ENCODE measurements at regions not wholly inside any gene's neighbourhood (a gene's known extent, or its start where the extent isn't known, plus 50 kb on each side); places are given as distances from the start of the nearest gene placed in this dataset.

DNA sequence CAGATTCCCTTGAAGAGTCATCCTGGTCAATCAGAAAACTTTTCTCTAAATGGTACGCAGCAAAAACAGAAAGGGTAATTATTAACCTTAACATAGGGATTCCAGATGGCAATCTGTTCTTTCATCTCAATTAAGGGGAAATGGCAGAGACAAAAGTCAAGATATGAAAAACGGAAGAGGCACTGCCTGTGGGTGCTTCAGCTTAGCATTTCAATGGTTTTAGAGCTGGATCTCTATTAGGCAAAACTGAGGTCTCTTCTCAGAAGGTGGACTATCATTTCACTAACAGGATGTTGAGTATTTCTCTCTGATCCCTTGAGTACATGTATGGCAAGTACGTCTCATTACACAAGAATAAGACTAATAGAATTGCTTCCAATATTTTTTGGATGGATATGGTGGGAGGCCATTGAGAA is 296.9 kb downstream of the HIVEP2 start:
- Histone ChIP-seq H3K27ac (no peak overlapping the region), H3K4me2 (peak overlapping the region; percentile 38; the same call in 2 of the 3 replicates), H3K4me3 (no peak overlapping the region), H3K4me1 (0 out of 3 replicates have a peak, but pooled peaks cover 3% of the 10 kb centered on the region), H3K9me3 (no peaks in the 10 kb centered on the region)
- 8% methylated on average over 3 of the region's 3 CpGs for WGBS (ENCODE audit: missing lambda C conversion rate)
- TF ChIP-seq MYC (IDR thresholded peaks at IDR 0.05; ENCODE audit: borderline replicate concordance, low read length) (no peak), EHF (CRISPR knock-in tag; IDR thresholded peaks at IDR 0.05) (no peak), RARB (CRISPR knock-in tag; IDR thresholded peaks at IDR 0.05) (no peak), NFE2L2 (conservative IDR thresholded peaks at IDR 0.05; ENCODE audit: low read length) (no peak), HOXB5 (CRISPR knock-in tag; IDR thresholded peaks at IDR 0.05) (no peak), SREBF2 (IDR thresholded peaks at IDR 0.05) (no peak), EHMT2 (IDR thresholded peaks at IDR 0.05; ENCODE audit: low read depth) (no peak), BHLHE40 (IDR thresholded peaks at IDR 0.05; ENCODE audit: low read depth, low read length) (no peak), RCOR1 (IDR thresholded peaks at IDR 0.05; ENCODE audit: low read depth, low read length) (no peak), GATA3 (IDR thresholded peaks at IDR 0.05; ENCODE audit: borderline replicate concordance) (no peak), HOXB13 (CRISPR knock-in tag; IDR thresholded peaks at IDR 0.05; ENCODE audit: low read depth) (no peak), ELK1 (IDR thresholded peaks at IDR 0.05; ENCODE audit: low read depth, low read length) (no peak), RAD21 (conservative IDR thresholded peaks at IDR 0.05 in 1 of 2, IDR thresholded peaks at IDR 0.05 in 1 of 2) (no peak), FOSL2 (IDR thresholded peaks at IDR 0.05) (no peak), FOSL2 (CRISPR knock-in tag; IDR thresholded peaks at IDR 0.05) (no peak), E2F6 (IDR thresholded peaks at IDR 0.05; ENCODE audit: borderline replicate concordance, low read depth) (no peak), CHD4 (IDR thresholded peaks at IDR 0.05; ENCODE audit: borderline replicate concordance) (no peak)
- CTCF ChIA-PET: no interaction called here
- no peak for FAIRE-seq
- ATAC-seq: no peak
- POLR2A ChIA-PET: no interaction called here
- no peak for DNase-seq (ENCODE audit: low read depth in 1 of 2, low spot score in 1 of 2)

DNA sequence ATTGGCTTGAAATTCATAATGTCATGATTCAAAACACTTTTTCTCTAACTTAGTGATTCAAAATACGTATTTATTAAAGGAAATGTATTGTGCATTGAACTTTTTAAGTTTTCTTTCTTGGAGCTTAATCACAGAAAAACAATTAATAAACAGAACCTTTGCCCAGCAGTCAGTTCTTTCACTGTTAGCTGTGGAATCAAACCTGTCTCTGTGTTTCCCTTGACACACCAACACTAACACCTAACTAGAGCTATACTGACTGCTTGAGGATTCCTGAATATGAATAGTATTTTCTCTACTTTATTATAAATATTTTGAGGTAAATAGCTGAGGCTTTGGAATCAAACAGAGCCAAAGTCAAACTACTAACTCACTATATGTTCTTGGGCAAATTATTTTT is 296.4 kb downstream of the HIVEP2 start:
- WGBS (ENCODE audit: missing lambda C conversion rate): 28% methylated on average over 1 of the region's 1 CpG
- FAIRE-seq (no peak), DNase-seq (ENCODE audit: low read depth in 1 of 2, low spot score in 1 of 2) (no peak), ATAC-seq (no peak)
- Histone ChIP-seq H3K27ac (no peak overlapping the region), H3K4me2 (no peak overlapping the region), H3K4me3 (no peak overlapping the region), H3K4me1 (0 out of 3 replicates have a peak, but pooled peaks cover 3% of the 10 kb centered on the region), H3K9me3 (no peaks in the 10 kb centered on the region)
- ChIA-PET CTCF (no interaction called here), POLR2A (no interaction called here)
- TF ChIP-seq CHD4 (IDR thresholded peaks at IDR 0.05; ENCODE audit: borderline replicate concordance) (no peak), CEBPB (IDR thresholded peaks at IDR 0.05) (no peak), POLR2A (IDR thresholded peaks at IDR 0.05; ENCODE audit: low read length) (no peak), FOSL2 (IDR thresholded peaks at IDR 0.05) (no peak), FOSL2 (CRISPR knock-in tag; IDR thresholded peaks at IDR 0.05) (no peak), POLR2AphosphoS2 (conservative IDR thresholded peaks at IDR 0.05; ENCODE audit: low read length) (no peak), EHMT2 (IDR thresholded peaks at IDR 0.05; ENCODE audit: low read depth) (no peak), HEYL (CRISPR knock-in tag; IDR thresholded peaks at IDR 0.05) (no peak), TFCP2L1 (CRISPR knock-in tag; IDR thresholded peaks at IDR 0.05) (no peak), USF2 (IDR thresholded peaks at IDR 0.05) (no peak), ELK1 (IDR thresholded peaks at IDR 0.05; ENCODE audit: low read depth, low read length) (no peak), RFX5 (IDR thresholded peaks at IDR 0.05) (no peak), JUNB (IDR thresholded peaks at IDR 0.05) (no peak), ZSCAN20 (CRISPR knock-in tag; IDR thresholded peaks at IDR 0.05) (no peak), HOXA7 (CRISPR knock-in tag; IDR thresholded peaks at IDR 0.05) (no peak), RCOR1 (IDR thresholded peaks at IDR 0.05; ENCODE audit: low read depth, low read length) (no peak)
- TF ChIP-seq, protein P1, sequence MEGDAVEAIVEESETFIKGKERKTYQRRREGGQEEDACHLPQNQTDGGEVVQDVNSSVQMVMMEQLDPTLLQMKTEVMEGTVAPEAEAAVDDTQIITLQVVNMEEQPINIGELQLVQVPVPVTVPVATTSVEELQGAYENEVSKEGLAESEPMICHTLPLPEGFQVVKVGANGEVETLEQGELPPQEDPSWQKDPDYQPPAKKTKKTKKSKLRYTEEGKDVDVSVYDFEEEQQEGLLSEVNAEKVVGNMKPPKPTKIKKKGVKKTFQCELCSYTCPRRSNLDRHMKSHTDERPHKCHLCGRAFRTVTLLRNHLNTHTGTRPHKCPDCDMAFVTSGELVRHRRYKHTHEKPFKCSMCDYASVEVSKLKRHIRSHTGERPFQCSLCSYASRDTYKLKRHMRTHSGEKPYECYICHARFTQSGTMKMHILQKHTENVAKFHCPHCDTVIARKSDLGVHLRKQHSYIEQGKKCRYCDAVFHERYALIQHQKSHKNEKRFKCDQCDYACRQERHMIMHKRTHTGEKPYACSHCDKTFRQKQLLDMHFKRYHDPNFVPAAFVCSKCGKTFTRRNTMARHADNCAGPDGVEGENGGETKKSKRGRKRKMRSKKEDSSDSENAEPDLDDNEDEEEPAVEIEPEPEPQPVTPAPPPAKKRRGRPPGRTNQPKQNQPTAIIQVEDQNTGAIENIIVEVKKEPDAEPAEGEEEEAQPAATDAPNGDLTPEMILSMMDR (IDR thresholded peaks at IDR 0.05): no peak
- TF ChIP-seq, protein P2, sequence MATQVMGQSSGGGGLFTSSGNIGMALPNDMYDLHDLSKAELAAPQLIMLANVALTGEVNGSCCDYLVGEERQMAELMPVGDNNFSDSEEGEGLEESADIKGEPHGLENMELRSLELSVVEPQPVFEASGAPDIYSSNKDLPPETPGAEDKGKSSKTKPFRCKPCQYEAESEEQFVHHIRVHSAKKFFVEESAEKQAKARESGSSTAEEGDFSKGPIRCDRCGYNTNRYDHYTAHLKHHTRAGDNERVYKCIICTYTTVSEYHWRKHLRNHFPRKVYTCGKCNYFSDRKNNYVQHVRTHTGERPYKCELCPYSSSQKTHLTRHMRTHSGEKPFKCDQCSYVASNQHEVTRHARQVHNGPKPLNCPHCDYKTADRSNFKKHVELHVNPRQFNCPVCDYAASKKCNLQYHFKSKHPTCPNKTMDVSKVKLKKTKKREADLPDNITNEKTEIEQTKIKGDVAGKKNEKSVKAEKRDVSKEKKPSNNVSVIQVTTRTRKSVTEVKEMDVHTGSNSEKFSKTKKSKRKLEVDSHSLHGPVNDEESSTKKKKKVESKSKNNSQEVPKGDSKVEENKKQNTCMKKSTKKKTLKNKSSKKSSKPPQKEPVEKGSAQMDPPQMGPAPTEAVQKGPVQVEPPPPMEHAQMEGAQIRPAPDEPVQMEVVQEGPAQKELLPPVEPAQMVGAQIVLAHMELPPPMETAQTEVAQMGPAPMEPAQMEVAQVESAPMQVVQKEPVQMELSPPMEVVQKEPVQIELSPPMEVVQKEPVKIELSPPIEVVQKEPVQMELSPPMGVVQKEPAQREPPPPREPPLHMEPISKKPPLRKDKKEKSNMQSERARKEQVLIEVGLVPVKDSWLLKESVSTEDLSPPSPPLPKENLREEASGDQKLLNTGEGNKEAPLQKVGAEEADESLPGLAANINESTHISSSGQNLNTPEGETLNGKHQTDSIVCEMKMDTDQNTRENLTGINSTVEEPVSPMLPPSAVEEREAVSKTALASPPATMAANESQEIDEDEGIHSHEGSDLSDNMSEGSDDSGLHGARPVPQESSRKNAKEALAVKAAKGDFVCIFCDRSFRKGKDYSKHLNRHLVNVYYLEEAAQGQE (IDR thresholded peaks at IDR 0.05): no peak
- TF ChIP-seq, protein P3, sequence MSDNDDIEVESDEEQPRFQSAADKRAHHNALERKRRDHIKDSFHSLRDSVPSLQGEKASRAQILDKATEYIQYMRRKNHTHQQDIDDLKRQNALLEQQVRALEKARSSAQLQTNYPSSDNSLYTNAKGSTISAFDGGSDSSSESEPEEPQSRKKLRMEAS (IDR thresholded peaks at IDR 0.05): no peak
